ENCODE measurements at regions not wholly inside any gene's neighbourhood (a gene's known extent, or its start where the extent isn't known, plus 50 kb on each side); places are given as distances from the start of the nearest gene placed in this dataset.

DNA sequence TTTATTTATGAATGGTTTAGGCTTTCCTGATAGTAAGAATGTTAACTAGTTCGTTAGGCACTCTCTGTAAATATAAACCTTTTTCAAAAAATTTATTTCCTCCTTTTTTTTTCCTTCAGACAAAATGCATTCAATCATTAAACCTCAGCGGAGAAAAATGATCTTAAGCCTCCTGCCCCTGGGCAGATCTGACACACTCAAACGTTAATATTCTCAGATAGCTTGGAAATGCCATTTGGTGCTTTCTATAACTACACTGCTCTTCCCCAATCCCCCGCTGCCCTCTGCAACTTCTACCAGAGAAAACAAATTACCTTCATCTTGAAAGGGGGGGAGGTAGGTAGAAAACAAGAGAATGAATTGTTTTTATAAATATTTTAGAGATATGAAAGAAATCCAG, 521.2 kb downstream of the MED13L start:
- TF ChIP-seq EZH2phosphoT487 (IDR thresholded peaks at IDR 0.05) (no peak), EZH2 (IDR thresholded peaks at IDR 0.05) (no peak)
- TF ChIP-seq, protein P1, sequence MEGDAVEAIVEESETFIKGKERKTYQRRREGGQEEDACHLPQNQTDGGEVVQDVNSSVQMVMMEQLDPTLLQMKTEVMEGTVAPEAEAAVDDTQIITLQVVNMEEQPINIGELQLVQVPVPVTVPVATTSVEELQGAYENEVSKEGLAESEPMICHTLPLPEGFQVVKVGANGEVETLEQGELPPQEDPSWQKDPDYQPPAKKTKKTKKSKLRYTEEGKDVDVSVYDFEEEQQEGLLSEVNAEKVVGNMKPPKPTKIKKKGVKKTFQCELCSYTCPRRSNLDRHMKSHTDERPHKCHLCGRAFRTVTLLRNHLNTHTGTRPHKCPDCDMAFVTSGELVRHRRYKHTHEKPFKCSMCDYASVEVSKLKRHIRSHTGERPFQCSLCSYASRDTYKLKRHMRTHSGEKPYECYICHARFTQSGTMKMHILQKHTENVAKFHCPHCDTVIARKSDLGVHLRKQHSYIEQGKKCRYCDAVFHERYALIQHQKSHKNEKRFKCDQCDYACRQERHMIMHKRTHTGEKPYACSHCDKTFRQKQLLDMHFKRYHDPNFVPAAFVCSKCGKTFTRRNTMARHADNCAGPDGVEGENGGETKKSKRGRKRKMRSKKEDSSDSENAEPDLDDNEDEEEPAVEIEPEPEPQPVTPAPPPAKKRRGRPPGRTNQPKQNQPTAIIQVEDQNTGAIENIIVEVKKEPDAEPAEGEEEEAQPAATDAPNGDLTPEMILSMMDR (IDR thresholded peaks at IDR 0.05), result no peak
- Histone ChIP-seq H3K4me1 (peaks cover 49% of the 10 kb centered on the region), H3K9me3 (ENCODE audit: low read depth) (no peaks in the 10 kb centered on the region), H3K4me2 (peak overlapping the region; percentile 34), H3K27ac (no peak overlapping the region), H3K9ac (no peak overlapping the region), H3K79me2 (ENCODE audit: low read depth) (no peaks in the 10 kb centered on the region), H2AFZ (replicated peaks) (no peak overlapping the region), H3K27me3 (no peaks in the 10 kb centered on the region), H3K36me3 (no peaks in the 10 kb centered on the region), H3K4me3 (no peak overlapping the region), H3F3A (ENCODE audit: low read depth) (peaks cover 27% of the 10 kb centered on the region), H4K20me1 (ENCODE audit: low read depth) (no peaks in the 10 kb centered on the region)
- peaks cover 6% of the 10 kb centered on the region for H3K27me3 Mint-ChIP-seq (ENCODE audit: insufficient read depth, low read depth)
- H3K27ac Mint-ChIP-seq, result no peak overlapping the region
- no peak for DNase-seq (ENCODE audit: low spot score)
- no peaks in the 10 kb centered on the region for H3K9me3 Mint-ChIP-seq
- no peak overlapping the region for H3K4me3 Mint-ChIP-seq
- H3K36me3 Mint-ChIP-seq, result no peaks in the 10 kb centered on the region
- peaks cover 8% of the 10 kb centered on the region for H3K4me1 Mint-ChIP-seq

DNA sequence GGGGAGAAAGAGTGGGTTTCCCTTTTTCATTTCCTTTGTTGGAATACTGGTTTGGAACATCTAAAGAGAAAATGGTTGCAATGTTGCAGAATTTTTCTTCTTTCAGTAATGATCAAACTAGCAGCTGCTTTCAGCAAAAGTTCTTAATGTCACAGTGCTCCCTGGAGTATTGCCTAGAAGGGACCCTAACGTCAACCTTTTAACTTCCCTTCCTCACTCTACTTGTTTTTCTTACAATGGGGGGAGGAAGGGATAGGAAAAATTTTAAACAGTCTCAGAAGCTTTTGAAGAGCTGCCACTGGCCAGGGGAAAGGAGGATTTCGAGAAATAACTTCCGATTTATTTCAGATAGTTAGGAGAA, 521.8 kb downstream of the MED13L start:
- no peaks in the 10 kb centered on the region for H3K27me3 ChIP-seq
- H3K36me3 ChIP-seq, result no peaks in the 10 kb centered on the region
- Mint-ChIP-seq H3K4me3 (no peak overlapping the region), H3K4me1 (peaks cover 8% of the 10 kb centered on the region), H3K27ac (no peak overlapping the region), H3K9me3 (no peaks in the 10 kb centered on the region), H3K36me3 (no peaks in the 10 kb centered on the region), H3K27me3 (ENCODE audit: insufficient read depth, low read depth) (peaks cover 6% of the 10 kb centered on the region)
- H2AFZ ChIP-seq (replicated peaks), result no peak overlapping the region
- peaks cover 49% of the 10 kb centered on the region for H3K4me1 ChIP-seq
- H3K9ac ChIP-seq, result no peak overlapping the region
- H3F3A ChIP-seq (ENCODE audit: low read depth), result peaks cover 27% of the 10 kb centered on the region
- H3K4me3 ChIP-seq, result no peak overlapping the region
- H3K9me3 ChIP-seq (ENCODE audit: low read depth), result no peaks in the 10 kb centered on the region
- H4K20me1 ChIP-seq (ENCODE audit: low read depth), result no peaks in the 10 kb centered on the region
- peak overlapping the region; percentile 34 for H3K4me2 ChIP-seq
- no peak for DNase-seq (ENCODE audit: low spot score)
- TF ChIP-seq, protein P1 (IDR thresholded peaks at IDR 0.05), result no peak
- TF ChIP-seq EZH2 (IDR thresholded peaks at IDR 0.05), result no peak
- no peak for TF ChIP-seq EZH2phosphoT487 (IDR thresholded peaks at IDR 0.05)
- no peak overlapping the region for H3K27ac ChIP-seq
- H3K79me2 ChIP-seq (ENCODE audit: low read depth), result no peaks in the 10 kb centered on the region

DNA sequence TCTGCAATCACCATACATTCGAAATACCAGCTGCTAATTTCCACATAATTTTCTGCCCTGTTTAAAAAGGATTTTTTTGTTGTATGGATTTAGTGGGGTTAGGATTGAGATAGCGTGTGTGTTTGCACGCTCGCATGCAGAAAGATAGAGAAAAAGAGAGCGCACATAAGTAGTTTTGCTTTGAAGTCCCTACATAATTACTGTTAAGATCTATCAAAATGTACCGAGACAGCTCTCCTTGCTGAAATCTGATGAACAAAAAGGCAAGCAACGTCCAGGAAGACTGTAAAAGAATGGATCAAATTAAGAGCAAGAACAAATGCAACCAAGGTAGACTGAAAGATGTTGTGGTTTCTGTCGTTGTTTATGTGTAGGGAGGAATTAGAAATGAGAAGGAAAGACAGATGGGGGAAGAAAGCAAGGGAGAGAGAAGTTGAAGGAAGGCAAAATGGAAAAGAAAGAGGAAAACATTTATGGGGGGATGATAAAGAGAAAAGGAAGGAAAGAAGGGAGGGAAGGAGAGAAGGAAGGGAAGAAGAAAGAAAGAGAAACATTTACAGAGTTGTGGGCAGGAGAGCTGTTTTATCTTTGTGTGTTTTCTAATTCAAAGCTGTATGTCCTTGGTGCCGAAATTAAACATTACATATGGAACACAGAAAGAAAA, 522.3 kb downstream of the MED13L start:
- H3K36me3 ChIP-seq, result no peaks in the 10 kb centered on the region
- Mint-ChIP-seq H3K27ac (no peak overlapping the region), H3K4me1 (peaks cover 8% of the 10 kb centered on the region)

More for the DNA sequence above, 522.3 kb downstream of the MED13L start:
- Histone ChIP-seq H3K9ac (no peak overlapping the region), H3K4me2 (no peak overlapping the region), H3K4me1 (peaks cover 49% of the 10 kb centered on the region), H3K27ac (no peak overlapping the region), H3K27me3 (no peaks in the 10 kb centered on the region), H2AFZ (replicated peaks) (no peak overlapping the region), H3K9me3 (ENCODE audit: low read depth) (no peaks in the 10 kb centered on the region), H3F3A (ENCODE audit: low read depth) (peaks cover 25% of the 10 kb centered on the region), H3K79me2 (ENCODE audit: low read depth) (no peaks in the 10 kb centered on the region), H4K20me1 (ENCODE audit: low read depth) (no peaks in the 10 kb centered on the region), H3K4me3 (no peak overlapping the region)
- Mint-ChIP-seq H3K36me3 (no peaks in the 10 kb centered on the region), H3K27me3 (ENCODE audit: insufficient read depth, low read depth) (peaks cover 6% of the 10 kb centered on the region), H3K4me3 (no peak overlapping the region), H3K9me3 (no peaks in the 10 kb centered on the region)
- no peak for DNase-seq (ENCODE audit: low spot score)
- TF ChIP-seq, protein P1 (IDR thresholded peaks at IDR 0.05), result no peak
- TF ChIP-seq EZH2phosphoT487 (IDR thresholded peaks at IDR 0.05) (no peak), EZH2 (IDR thresholded peaks at IDR 0.05) (no peak)
